GM23338 (cell line): ENCODE measurements at regions not wholly inside any gene's neighbourhood (a gene's known extent, or its start where the extent isn't known, plus 50 kb on each side); places are given as distances from the start of the nearest gene placed in this dataset.

Experiments used
- CREB1 ChIP-seq: fragments of 250-450 bp; sonication (Bioruptor Pico); IDR thresholded peaks from 2 replicates; pipeline ENCODE4 v1.5.0; 2020; ENCODE audit warnings: low read depth, mild to moderate bottlenecking, moderate library complexity
- CTCF ChIP-seq, 2 experiments: fragments of 200-600 bp in 1 of 2; sonication (generic) in 1 of 2; conservative IDR thresholded peaks; 2 replicates each; pipeline versions ENCODE4 v1.5.1 to v1.6.1; 2016 to 2017; ENCODE audit warnings: antibody characterized with exemption in 2 of 2, low read depth in 2 of 2, mild to moderate bottlenecking in 2 of 2, moderate library complexity in 1 of 2
- EZH2 ChIP-seq: fragments of 200-600 bp; sonication (generic); IDR thresholded peaks from one replicate; pipeline ENCODE4 v1.8.0; 2017; ENCODE audit warnings: antibody characterized with exemption, mild to moderate bottlenecking, low read depth; ENCODE audit not compliant: unreplicated experiment
- EZH2phosphoT487 ChIP-seq: fragments of 200-600 bp; sonication (generic); IDR thresholded peaks from one replicate; pipeline ENCODE4 v1.8.1; 2018; ENCODE audit warnings: antibody characterized with exemption; ENCODE audit not compliant: unreplicated experiment
- JUNB ChIP-seq: IDR thresholded peaks from one replicate; pipeline ENCODE4 v1.6.1; 2016; ENCODE audit warnings: antibody characterized with exemption; ENCODE audit not compliant: unreplicated experiment
- POLR2AphosphoS5 ChIP-seq: IDR thresholded peaks from 2 replicates; pipeline ENCODE4 v1.6.1; 2016; ENCODE audit warnings: antibody characterized with exemption, low read depth
- REST ChIP-seq: IDR thresholded peaks from one replicate; pipeline ENCODE4 v1.6.1; 2018; ENCODE audit warnings: antibody characterized with exemption; ENCODE audit not compliant: unreplicated experiment

- TF ChIP-seq POLR2AphosphoS5 (no peak), EZH2phosphoT487 (no peak), CTCF (conservative IDR thresholded peaks at IDR 0.05; ENCODE audit: low read depth in 2 of 2) (no peak), REST (no peak), EZH2 (no peak), CREB1 (CRISPR knock-in tag) (no peak), JUNB (no peak)
Observed at GRCh38 chr10:42532996-42533395, 105.4 kb downstream of the ZNF33B start.
